OCI-LY1 (cell line): ENCODE measurements at regions not wholly inside any gene's neighbourhood (a gene's known extent, or its start where the extent isn't known, plus 50 kb on each side); places are given as distances from the start of the nearest gene placed in this dataset.

Experiments
- H2AFZ ChIP-seq: fragments of 200-600 bp; sonication (generic), shearing (Covaris generic); 2 replicates; pipeline ENCODE4 v1.6.0; 2014; ENCODE audit warnings: antibody characterized with exemption, mild to moderate bottlenecking, low read length
- H3F3A ChIP-seq: fragments of 200-600 bp; sonication (generic), shearing (Covaris generic); 2 replicates; pipeline ENCODE4 v1.6.0; 2014; ENCODE audit warnings: mild to moderate bottlenecking, antibody characterized with exemption, low read length, moderate library complexity; ENCODE audit not compliant: insufficient read depth
- H3K27ac ChIP-seq: fragments of 200-600 bp; sonication (generic); 2 replicates; pipeline ENCODE4 v1.5.1; 2014; ENCODE audit warnings: low read length, mixed run types, mild to moderate bottlenecking, low read depth; ENCODE audit not compliant: poor library complexity, severe bottlenecking
- H3K27me3 ChIP-seq: fragments of 200-600 bp; sonication (generic); 2 replicates; pipeline ENCODE4 v1.6.0; 2014; ENCODE audit warnings: antibody characterized with exemption, mild to moderate bottlenecking, low read length, moderate library complexity; ENCODE audit not compliant: insufficient read depth
- H3K36me3 ChIP-seq: fragments of 200-600 bp; sonication (generic); 2 replicates; pipeline ENCODE4 v1.6.1; 2014; ENCODE audit warnings: mild to moderate bottlenecking, antibody characterized with exemption, low read length, moderate library complexity, mixed read lengths; ENCODE audit not compliant: insufficient read depth
- H3K4me1 ChIP-seq: fragments of 200-600 bp; sonication (generic); 2 replicates; pipeline ENCODE4 v1.5.1; 2014; ENCODE audit warnings: mild to moderate bottlenecking, low read length, moderate library complexity; ENCODE audit not compliant: insufficient read depth, severe bottlenecking
- H3K4me2 ChIP-seq: fragments of 200-600 bp; sonication (generic), shearing (Covaris generic); 2 replicates; pipeline ENCODE4 v1.6.1; 2014; ENCODE audit warnings: low read length
- H3K4me3 ChIP-seq: fragments of 200-600 bp; sonication (generic); 2 replicates; pipeline ENCODE4 v1.5.1; 2014; ENCODE audit warnings: low read length, low read depth, mild to moderate bottlenecking, mixed read lengths; ENCODE audit not compliant: poor library complexity, severe bottlenecking
- H3K79me2 ChIP-seq: fragments of 200-600 bp; shearing (Covaris generic); 2 replicates; pipeline ENCODE4 v1.6.1; 2016; ENCODE audit warnings: mixed run types, low read length, mixed read lengths; ENCODE audit not compliant: insufficient read depth
- H3K9ac ChIP-seq: fragments of 200-600 bp; sonication (generic), shearing (Covaris generic); 2 replicates; pipeline ENCODE4 v1.6.1; 2014; ENCODE audit warnings: mild to moderate bottlenecking, low read length, mixed read lengths
- H3K9me2 ChIP-seq: fragments of 200-600 bp; sonication (generic), shearing (Covaris generic); 2 replicates; pipeline ENCODE4 v1.6.1; 2014; ENCODE audit warnings: low read depth, mild to moderate bottlenecking, low read length, mixed read lengths
- H3K9me3 ChIP-seq: fragments of 200-600 bp; shearing (Covaris generic); 2 replicates; pipeline ENCODE4 v1.6.1; 2014; ENCODE audit warnings: low read length, mixed read lengths
- H4K20me1 ChIP-seq: fragments of 200-600 bp; sonication (generic), shearing (Covaris generic); 2 replicates; pipeline ENCODE4 v1.6.0; 2016; ENCODE audit warnings: mild to moderate bottlenecking, low read length; ENCODE audit not compliant: insufficient read depth
- CTCF ChIP-seq: fragments of 200-600 bp; sonication (generic), shearing (Covaris generic); IDR thresholded peaks from 2 replicates; pipeline ENCODE4 v1.5.1; 2017; ENCODE audit warnings: mild to moderate bottlenecking, antibody characterized with exemption, low read length, moderate library complexity, mixed read lengths
- EZH2 ChIP-seq: fragments of 200-600 bp; sonication (generic), shearing (Covaris generic); IDR thresholded peaks from 2 replicates; pipeline ENCODE4 v1.8.0; 2017; ENCODE audit warnings: borderline replicate concordance, mixed run types, mild to moderate bottlenecking, antibody characterized with exemption, low read length, moderate library complexity, mixed read lengths

GRCh38 chr18:22044474-22045220, 124.7 kb upstream of the GATA6 start:
- Histone ChIP-seq H3K4me3 (no peak overlapping the region), H3K9me3 (no peaks in the 10 kb centered on the region), H4K20me1 (no peaks in the 10 kb centered on the region), H3K36me3 (no peaks in the 10 kb centered on the region), H3K27me3 (no peaks in the 10 kb centered on the region), H3K4me2 (no peak overlapping the region), H3K9me2 (no peaks in the 10 kb centered on the region), H3K9ac (no peak overlapping the region), H3K4me1 (no peaks in the 10 kb centered on the region), H3K27ac (no peak overlapping the region), H3K79me2 (no peaks in the 10 kb centered on the region), H3F3A (no peaks in the 10 kb centered on the region), H2AFZ (no peak overlapping the region)
- TF ChIP-seq CTCF (no peak), EZH2 (no peak)

- H3K9me2 ChIP-seq, result no peaks in the 10 kb centered on the region
- TF ChIP-seq EZH2 (no peak), CTCF (no peak)
- no peak overlapping the region for H3K4me2 ChIP-seq
- H4K20me1 ChIP-seq, result no peaks in the 10 kb centered on the region
- no peak overlapping the region for H3K27ac ChIP-seq
- H3K36me3 ChIP-seq, result no peaks in the 10 kb centered on the region
- no peaks in the 10 kb centered on the region for H3K79me2 ChIP-seq
- H3K4me1 ChIP-seq, result no peaks in the 10 kb centered on the region
- no peaks in the 10 kb centered on the region for H3K9me3 ChIP-seq
- H3K9ac ChIP-seq, result no peak overlapping the region
- H3K4me3 ChIP-seq, result no peak overlapping the region
- H2AFZ ChIP-seq, result no peak overlapping the region
- H3F3A ChIP-seq, result no peaks in the 10 kb centered on the region
- no peaks in the 10 kb centered on the region for H3K27me3 ChIP-seq
Observed at GRCh38 chr18:22045221-22045918, 124.0 kb upstream of the GATA6 start.

GRCh38 chr18:22046473-22046872, 122.9 kb upstream of the GATA6 start:
- Histone ChIP-seq H3K4me3 (no peak overlapping the region), H3F3A (no peaks in the 10 kb centered on the region), H3K27ac (no peak overlapping the region), H4K20me1 (no peaks in the 10 kb centered on the region), H3K27me3 (no peaks in the 10 kb centered on the region), H3K9ac (no peak overlapping the region), H3K9me3 (no peaks in the 10 kb centered on the region), H3K36me3 (no peaks in the 10 kb centered on the region), H3K9me2 (no peaks in the 10 kb centered on the region), H3K4me1 (no peaks in the 10 kb centered on the region), H2AFZ (no peak overlapping the region), H3K4me2 (no peak overlapping the region), H3K79me2 (no peaks in the 10 kb centered on the region)
- TF ChIP-seq EZH2 (no peak), CTCF (no peak)
